Thyroid gland (tissue), 4 donors: ENCODE measurements at regions not wholly inside any gene's neighbourhood (a gene's known extent, or its start where the extent isn't known, plus 50 kb on each side); places are given as distances from the start of the nearest gene placed in this dataset.

Source experiments
- CTCF ChIP-seq, 6 experiments: fragments of 200-600 bp in 3 of 6; fragments of 450-650 bp in 3 of 6; sonication (generic) in 3 of 6; IDR thresholded peaks; one replicate each; pipeline ENCODE4 v1.5.1; 2016 to 2019; ENCODE audit warnings: antibody characterized with exemption in 6 of 6, mild to moderate bottlenecking in 2 of 6, inconsistent platforms in 1 of 6, moderate library complexity in 1 of 6
- POLR2A ChIP-seq, 2 donors: fragments of 450-650 bp; IDR thresholded peaks; one replicate each; pipeline ENCODE4 v1.6.1; 2017; ENCODE audit warnings: antibody characterized with exemption in 2 of 2, mild to moderate bottlenecking in 2 of 2, moderate library complexity in 1 of 2

GRCh38 chr1:58133562-58133961 lies 413.0 kb downstream of the OMA1 start:
- TF ChIP-seq POLR2A (IDR thresholded peaks at IDR 0.05) (no peak), CTCF (IDR thresholded peaks at IDR 0.05) (no peak)
